HuH-7.5 (cell line): ENCODE measurements at regions not wholly inside any gene's neighbourhood (a gene's known extent, or its start where the extent isn't known, plus 50 kb on each side); places are given as distances from the start of the nearest gene placed in this dataset.
"Not testable (repeated sequence)": the region's sequence is repeated elsewhere in the genome, so short reads cannot be mapped to it uniquely, and the experiment has no call there.

ENCODE experiments used
- DNase-seq: peaks from one replicate; pipeline ENCODE4 v3.0.0; 2011; ENCODE audit warnings: low spot score

- DNase-seq = no peak
These were observed 59.2 kb upstream of the ADGRB3 start for GRCh38 chr6:68575765-68576439.

GRCh38 chr6:68572975-68573374 lies 62.1 kb upstream of the ADGRB3 start:
- DNase-seq = no peak

GRCh38 chr6:68572525-68572924 lies 62.6 kb upstream of the ADGRB3 start:
- DNase-seq = no peak

GRCh38 chr6:68559716-68560115 lies 75.4 kb upstream of the ADGRB3 start:
- no peak for DNase-seq

GRCh38 chr6:68559070-68559469 lies 76.0 kb upstream of the ADGRB3 start:
- no peak for DNase-seq

GRCh38 chr6:68546620-68547019 lies 88.5 kb upstream of the ADGRB3 start:
- DNase-seq = no peak

- DNase-seq = no peak
These were observed 90.6 kb upstream of the ADGRB3 start for GRCh38 chr6:68544450-68544849.

GRCh38 chr6:68533339-68533795 lies 101.7 kb upstream of the ADGRB3 start:
- DNase-seq = no peak

GRCh38 chr6:68527691-68528090 lies 107.4 kb upstream of the ADGRB3 start:
- DNase-seq = no peak

- no peak for DNase-seq
These were observed 128.2 kb upstream of the ADGRB3 start for GRCh38 chr6:68506911-68507310.

- DNase-seq = no peak
These were observed 132.1 kb upstream of the ADGRB3 start for GRCh38 chr6:68502946-68503345.

- DNase-seq = no peak
These were observed 137.2 kb upstream of the ADGRB3 start for GRCh38 chr6:68497927-68498326.

GRCh38 chr6:68494880-68495279 lies 140.2 kb upstream of the ADGRB3 start:
- not testable (repeated sequence) for DNase-seq

- no peak for DNase-seq
These were observed 158.5 kb upstream of the ADGRB3 start for GRCh38 chr6:68476611-68477010.

- DNase-seq = no peak
These were observed 161.5 kb upstream of the ADGRB3 start for GRCh38 chr6:68473433-68474210.

- no peak for DNase-seq
These were observed 166.7 kb upstream of the ADGRB3 start for GRCh38 chr6:68468244-68468884.

- DNase-seq = no peak
These were observed 176.6 kb upstream of the ADGRB3 start for GRCh38 chr6:68458447-68458846.

GRCh38 chr6:68447112-68447511 lies 188.0 kb upstream of the ADGRB3 start:
- no peak for DNase-seq

GRCh38 chr6:68445926-68446325 lies 189.2 kb upstream of the ADGRB3 start:
- no peak for DNase-seq

- no peak for DNase-seq
These were observed 191.4 kb upstream of the ADGRB3 start for GRCh38 chr6:68443704-68444103.

- no peak for DNase-seq
These were observed 207.5 kb upstream of the ADGRB3 start for GRCh38 chr6:68427630-68428029.

- DNase-seq = no peak
These were observed 225.1 kb upstream of the ADGRB3 start for GRCh38 chr6:68410021-68410420.

GRCh38 chr6:68400396-68400795 lies 234.7 kb upstream of the ADGRB3 start:
- no peak for DNase-seq
